ENCODE measurements at regions not wholly inside any gene's neighbourhood (a gene's known extent, or its start where the extent isn't known, plus 50 kb on each side); places are given as distances from the start of the nearest gene placed in this dataset.

DNA sequence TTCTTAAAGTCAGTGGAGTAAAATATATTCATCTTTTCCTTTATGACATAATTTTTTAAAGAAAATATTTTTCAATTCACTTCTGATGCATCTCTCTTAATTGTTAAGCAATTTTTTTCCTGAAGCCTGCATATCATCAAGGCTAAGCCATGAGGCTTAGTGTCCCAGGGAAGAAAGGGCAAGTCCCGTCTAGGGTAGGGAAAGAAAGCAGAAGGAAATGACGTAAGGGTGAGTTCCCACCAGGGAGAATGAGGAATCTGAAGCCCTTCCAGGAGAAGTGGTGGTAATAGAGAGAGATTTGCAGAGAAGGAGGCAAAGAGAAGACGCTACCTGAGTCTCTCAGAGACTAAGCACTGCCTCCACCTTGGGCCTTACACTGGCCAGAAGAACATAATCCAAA lies 96.8 kb upstream of the NFE2L3 start:
- TF ChIP-seq POLR2A (IDR thresholded peaks at IDR 0.05) (no peak), CTCF (IDR thresholded peaks at IDR 0.05) (no peak), POLR2AphosphoS5 (IDR thresholded peaks at IDR 0.05) (no peak)

Data from gastroesophageal sphincter (tissue), 3 donors.